Activated naive CD8-positive, alpha-beta T cell (primary cell): ENCODE measurements at regions not wholly inside any gene's neighbourhood (a gene's known extent, or its start where the extent isn't known, plus 50 kb on each side); places are given as distances from the start of the nearest gene placed in this dataset.

Experiments
- H3K27ac Mint-ChIP-seq: one replicate; pipeline ENCODE4 v1.8.0; 2021; ENCODE audit warnings: mixed read lengths
- H3K27me3 Mint-ChIP-seq: one replicate; pipeline ENCODE4 v1.8.0; 2021; ENCODE audit warnings: mixed read lengths
- H3K36me3 Mint-ChIP-seq: one replicate; pipeline ENCODE4 v1.8.0; 2021; ENCODE audit warnings: mixed read lengths
- H3K4me1 Mint-ChIP-seq: one replicate; pipeline ENCODE4 v1.8.0; 2021; ENCODE audit warnings: low read depth, mixed read lengths
- H3K4me3 Mint-ChIP-seq: one replicate; pipeline ENCODE4 v1.8.0; 2021; ENCODE audit warnings: mild to moderate bottlenecking, mixed read lengths
- H3K9me3 Mint-ChIP-seq: one replicate; pipeline ENCODE4 v1.8.0; 2021; ENCODE audit warnings: low read depth, mixed read lengths

DNA sequence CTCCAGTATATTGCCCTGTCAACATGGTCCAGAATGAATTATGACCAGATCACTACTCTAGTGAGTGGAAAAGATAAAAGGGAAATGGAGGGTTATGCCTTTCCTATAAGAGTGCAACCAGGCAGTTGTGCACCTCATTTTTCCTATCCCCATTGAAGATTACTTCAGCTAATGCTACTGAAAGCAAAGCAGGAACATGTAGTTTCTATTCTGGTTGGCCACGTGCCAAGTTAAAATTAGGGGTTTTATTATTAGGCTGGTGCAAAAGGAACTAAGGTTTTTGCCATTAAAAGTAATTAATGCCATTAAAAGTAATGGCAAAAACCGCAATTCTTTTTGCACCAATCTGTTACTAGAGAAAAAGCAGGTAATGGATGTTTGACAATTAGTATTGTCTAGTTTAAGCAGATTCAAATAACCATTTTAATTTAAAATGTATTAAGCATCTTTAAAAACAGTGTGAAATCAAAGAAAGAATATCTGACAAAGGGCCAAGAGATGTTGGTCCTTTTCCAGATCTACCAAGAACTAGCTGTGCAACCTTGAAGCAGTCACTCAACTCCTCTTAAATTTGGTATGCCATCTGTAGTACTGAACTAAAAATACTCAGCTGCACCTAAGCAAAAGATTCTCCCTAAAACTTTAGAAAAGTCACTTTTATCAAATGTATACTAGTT is 567.5 kb upstream of the CCDC54 start:
- H3K36me3 Mint-ChIP-seq: no peaks in the 10 kb centered on the region
- H3K9me3 Mint-ChIP-seq: no peaks in the 10 kb centered on the region
- no peaks in the 10 kb centered on the region for H3K4me1 Mint-ChIP-seq
- H3K4me3 Mint-ChIP-seq: no peak overlapping the region
- H3K27me3 Mint-ChIP-seq: peaks cover 2% of the 10 kb centered on the region
- no peak overlapping the region for H3K27ac Mint-ChIP-seq

- H3K27me3 Mint-ChIP-seq: peaks cover 2% of the 10 kb centered on the region
These were observed 566.9 kb upstream of the CCDC54 start for GRCh38 chr3:106810300-106810875.

DNA sequence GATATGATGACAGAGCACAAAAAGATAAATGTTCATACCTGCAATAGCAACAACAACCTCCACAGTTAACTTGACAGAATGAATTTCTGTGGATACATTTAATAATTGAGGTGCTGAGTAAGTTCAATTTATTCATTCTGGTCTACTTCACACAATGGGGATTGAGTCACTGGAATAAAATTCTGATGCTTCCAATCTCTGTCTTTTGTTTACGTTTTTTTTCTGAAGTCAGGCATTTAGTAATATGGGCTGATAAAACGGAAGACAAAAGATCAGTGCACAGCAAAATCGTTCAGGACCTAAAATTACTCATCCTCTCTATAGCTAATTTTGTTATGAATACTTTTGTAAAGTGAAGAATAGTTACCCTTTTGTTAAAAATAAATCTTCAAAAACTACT is 565.9 kb upstream of the CCDC54 start:
- Mint-ChIP-seq H3K36me3 (no peaks in the 10 kb centered on the region), H3K9me3 (no peaks in the 10 kb centered on the region), H3K4me3 (no peak overlapping the region), H3K27ac (no peak overlapping the region), H3K27me3 (peaks cover 2% of the 10 kb centered on the region), H3K4me1 (no peaks in the 10 kb centered on the region)

More at GRCh38 chr3:106810300-106810875, 566.9 kb upstream of the CCDC54 start:
- Mint-ChIP-seq H3K4me1 (no peaks in the 10 kb centered on the region), H3K36me3 (no peaks in the 10 kb centered on the region), H3K4me3 (no peak overlapping the region), H3K9me3 (no peaks in the 10 kb centered on the region), H3K27ac (no peak overlapping the region)

DNA sequence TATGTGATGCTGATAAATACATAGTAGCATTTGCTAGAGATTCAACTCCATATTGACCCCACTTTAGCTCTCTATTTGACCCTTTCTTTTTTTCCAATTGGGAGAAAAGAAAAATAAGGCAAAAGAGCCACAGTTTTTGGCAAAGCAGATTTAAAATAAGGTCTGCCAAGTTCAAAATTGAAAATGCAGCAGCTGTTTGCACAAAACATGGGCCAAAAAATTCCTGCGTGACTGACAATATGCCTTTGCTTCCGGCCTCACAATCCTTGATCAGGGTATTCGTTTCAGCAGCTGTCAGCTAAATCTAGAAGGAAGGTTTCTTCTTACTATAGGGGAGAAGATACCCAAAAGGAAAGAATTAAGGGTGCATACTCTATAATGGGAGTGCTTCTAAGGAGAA is 563.5 kb upstream of the CCDC54 start:
- Mint-ChIP-seq H3K9me3 (no peaks in the 10 kb centered on the region), H3K27ac (no peak overlapping the region), H3K4me1 (no peaks in the 10 kb centered on the region), H3K36me3 (no peaks in the 10 kb centered on the region), H3K4me3 (no peak overlapping the region), H3K27me3 (peaks cover 5% of the 10 kb centered on the region)

- Mint-ChIP-seq H3K4me3 (no peak overlapping the region), H3K27ac (no peak overlapping the region), H3K36me3 (no peaks in the 10 kb centered on the region), H3K9me3 (no peaks in the 10 kb centered on the region), H3K27me3 (peaks cover 3% of the 10 kb centered on the region), H3K4me1 (no peaks in the 10 kb centered on the region)
These were observed 563.0 kb upstream of the CCDC54 start for GRCh38 chr3:106814231-106814630.

DNA sequence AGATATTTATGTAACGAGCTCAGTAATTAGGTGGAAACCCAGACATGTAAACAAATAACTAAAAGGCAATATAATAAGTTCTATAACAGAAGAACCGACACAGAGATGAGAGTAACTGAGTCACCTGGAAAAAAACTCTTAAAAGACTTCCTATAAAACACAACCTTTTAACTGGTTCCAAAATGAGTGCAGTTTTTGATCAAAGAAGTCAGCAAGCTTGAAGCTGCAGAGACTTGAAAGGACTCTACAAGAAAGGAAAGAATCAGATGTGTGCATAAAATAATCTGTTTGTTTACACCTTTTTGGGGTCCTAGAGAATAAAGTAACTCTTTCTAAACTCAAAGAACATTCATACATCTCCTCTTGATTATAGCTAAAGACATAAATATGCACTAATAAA is 560.4 kb upstream of the CCDC54 start:
- H3K27me3 Mint-ChIP-seq: peaks cover 3% of the 10 kb centered on the region
- H3K27ac Mint-ChIP-seq: no peak overlapping the region
- no peaks in the 10 kb centered on the region for H3K4me1 Mint-ChIP-seq
- no peaks in the 10 kb centered on the region for H3K9me3 Mint-ChIP-seq
- no peaks in the 10 kb centered on the region for H3K36me3 Mint-ChIP-seq
- H3K4me3 Mint-ChIP-seq: no peak overlapping the region

- H3K9me3 Mint-ChIP-seq: no peaks in the 10 kb centered on the region
- H3K36me3 Mint-ChIP-seq: no peaks in the 10 kb centered on the region
- H3K27me3 Mint-ChIP-seq: peaks cover 3% of the 10 kb centered on the region
- no peak overlapping the region for H3K27ac Mint-ChIP-seq
- no peaks in the 10 kb centered on the region for H3K4me1 Mint-ChIP-seq
- no peak overlapping the region for H3K4me3 Mint-ChIP-seq
These were observed 559.5 kb upstream of the CCDC54 start for GRCh38 chr3:106817706-106818105.

DNA sequence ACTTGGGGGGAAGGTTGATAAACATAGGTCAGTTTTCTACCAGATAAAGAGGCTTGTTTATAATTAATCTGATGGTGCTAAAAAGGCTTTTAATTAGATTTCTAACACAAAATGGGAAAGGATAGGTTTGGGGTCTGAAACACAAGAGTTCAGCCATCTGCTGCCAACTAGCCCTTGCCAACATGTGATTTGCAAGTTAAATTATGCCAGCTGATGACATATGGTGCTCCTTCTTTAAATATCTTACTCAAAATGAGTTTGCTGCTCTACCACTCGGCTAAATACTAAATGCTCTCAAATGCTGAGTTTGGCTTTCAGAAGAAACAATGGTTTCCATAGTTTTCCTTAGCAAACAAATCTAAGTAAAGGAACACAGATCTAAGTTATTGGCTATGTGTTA is 557.8 kb upstream of the CCDC54 start:
- Mint-ChIP-seq H3K4me3 (no peak overlapping the region), H3K27ac (no peak overlapping the region), H3K9me3 (no peaks in the 10 kb centered on the region), H3K36me3 (no peaks in the 10 kb centered on the region), H3K4me1 (no peaks in the 10 kb centered on the region), H3K27me3 (peaks cover 3% of the 10 kb centered on the region)

DNA sequence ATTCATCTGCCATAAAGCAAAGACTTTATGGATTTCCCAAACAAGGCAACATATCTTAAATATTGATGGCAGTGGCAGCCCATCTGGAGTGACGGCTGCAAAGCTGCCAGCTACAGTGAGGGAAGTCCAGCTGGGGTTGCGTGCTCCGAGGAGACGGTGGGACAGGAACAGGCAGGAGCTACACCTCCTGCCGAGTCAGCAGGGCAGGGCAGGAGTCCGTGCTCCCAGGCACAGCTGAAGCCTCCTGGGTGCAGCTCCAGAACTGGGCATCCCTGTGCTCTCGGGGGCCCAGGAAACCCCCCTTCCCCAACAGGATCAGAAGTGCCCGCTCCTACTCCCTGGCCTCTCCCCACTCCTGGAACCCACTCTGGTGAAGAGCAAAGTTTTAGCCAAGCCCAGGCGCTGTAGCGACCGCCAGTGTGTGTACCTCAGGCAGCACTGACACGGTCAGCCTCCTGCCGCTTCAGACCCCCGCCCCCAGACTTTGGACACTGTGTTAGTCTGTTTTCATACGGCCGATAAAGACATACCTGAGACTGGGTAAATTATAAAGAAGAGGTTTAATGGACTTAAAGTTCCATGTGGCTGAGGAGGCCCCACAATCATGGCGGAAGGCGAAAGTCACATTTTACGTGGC is 556.4 kb upstream of the CCDC54 start:
- Mint-ChIP-seq H3K27ac (no peak overlapping the region), H3K36me3 (no peaks in the 10 kb centered on the region)

GRCh38 chr3:106821801-106822200 is 555.4 kb upstream of the CCDC54 start:
- Mint-ChIP-seq H3K4me1 (no peaks in the 10 kb centered on the region), H3K9me3 (no peaks in the 10 kb centered on the region), H3K27ac (no peak overlapping the region), H3K36me3 (no peaks in the 10 kb centered on the region), H3K4me3 (no peak overlapping the region), H3K27me3 (peaks cover 3% of the 10 kb centered on the region)

More for the DNA sequence above, 556.4 kb upstream of the CCDC54 start:
- Mint-ChIP-seq H3K4me3 (no peak overlapping the region), H3K27me3 (peaks cover 3% of the 10 kb centered on the region), H3K4me1 (no peaks in the 10 kb centered on the region), H3K9me3 (no peaks in the 10 kb centered on the region)

GRCh38 chr3:106822204-106822603 is 555.0 kb upstream of the CCDC54 start:
- H3K36me3 Mint-ChIP-seq: no peaks in the 10 kb centered on the region
- no peak overlapping the region for H3K4me3 Mint-ChIP-seq

GRCh38 chr3:106823701-106824100 is 553.5 kb upstream of the CCDC54 start:
- Mint-ChIP-seq H3K27ac (no peak overlapping the region), H3K4me1 (peaks cover 2% of the 10 kb centered on the region), H3K36me3 (no peaks in the 10 kb centered on the region), H3K4me3 (no peak overlapping the region), H3K27me3 (no peaks in the 10 kb centered on the region), H3K9me3 (no peaks in the 10 kb centered on the region)

More at GRCh38 chr3:106822204-106822603, 555.0 kb upstream of the CCDC54 start:
- no peak overlapping the region for H3K27ac Mint-ChIP-seq
- peaks cover under 1% of the 10 kb centered on the region for H3K4me1 Mint-ChIP-seq
- H3K27me3 Mint-ChIP-seq: peaks cover 3% of the 10 kb centered on the region
- H3K9me3 Mint-ChIP-seq: no peaks in the 10 kb centered on the region

DNA sequence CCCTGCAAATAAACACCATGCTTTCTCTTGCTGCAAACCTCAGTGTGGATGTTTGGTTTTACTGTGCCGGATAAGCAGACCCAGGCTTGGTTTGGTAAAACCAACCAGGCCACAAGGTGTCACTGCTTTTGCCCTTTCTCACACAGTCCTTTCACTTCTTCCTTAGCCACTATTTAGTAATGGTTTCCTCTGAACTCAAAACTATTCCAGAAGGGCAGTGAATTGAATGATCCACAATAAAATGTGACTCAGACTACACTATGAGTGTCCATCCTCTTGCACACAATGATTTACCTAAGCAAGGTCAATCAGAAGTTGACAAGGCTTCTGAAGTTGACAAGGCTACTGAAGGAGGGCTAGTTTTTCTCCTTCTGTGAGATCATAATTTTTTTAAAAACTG is 552.4 kb upstream of the CCDC54 start:
- Mint-ChIP-seq H3K4me1 (peaks cover 2% of the 10 kb centered on the region), H3K27ac (no peak overlapping the region), H3K9me3 (no peaks in the 10 kb centered on the region), H3K4me3 (no peak overlapping the region), H3K36me3 (no peaks in the 10 kb centered on the region), H3K27me3 (no peaks in the 10 kb centered on the region)

DNA sequence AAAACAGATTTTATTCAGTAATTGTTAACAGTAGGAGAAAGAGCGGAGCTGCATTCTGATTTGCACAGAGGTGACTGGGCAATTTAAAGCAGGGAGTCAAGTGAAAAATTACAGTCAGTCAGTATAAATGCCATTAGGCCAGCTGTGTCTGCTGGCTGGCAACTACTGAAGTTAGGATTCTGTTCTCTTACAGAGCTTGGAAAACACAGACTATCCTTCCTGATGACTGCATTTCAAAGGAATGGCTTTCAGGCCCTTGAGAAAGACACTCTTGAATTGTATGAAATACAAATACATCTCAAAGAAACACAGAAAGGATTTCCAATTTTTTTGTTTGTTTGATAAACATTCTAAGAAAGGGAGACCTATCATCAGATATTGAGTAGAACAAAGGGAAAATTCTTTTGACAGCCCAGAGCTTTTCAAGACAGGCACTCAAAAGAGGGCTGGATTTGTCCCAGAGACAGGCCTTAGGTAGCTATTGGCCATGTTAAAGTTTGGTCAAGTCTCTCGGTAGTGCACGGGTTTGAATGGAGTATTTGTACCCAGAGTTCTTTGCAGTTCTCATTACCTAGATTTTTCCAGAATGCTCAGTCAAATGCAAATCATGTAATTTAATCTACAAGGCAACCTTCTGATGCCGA is 551.2 kb upstream of the CCDC54 start:
- Mint-ChIP-seq H3K9me3 (no peaks in the 10 kb centered on the region), H3K27me3 (no peaks in the 10 kb centered on the region), H3K27ac (no peak overlapping the region), H3K36me3 (no peaks in the 10 kb centered on the region), H3K4me1 (peaks cover 2% of the 10 kb centered on the region), H3K4me3 (no peak overlapping the region)

GRCh38 chr3:106826791-106827311 is 550.4 kb upstream of the CCDC54 start:
- H3K36me3 Mint-ChIP-seq: no peaks in the 10 kb centered on the region
- no peak overlapping the region for H3K4me3 Mint-ChIP-seq
- H3K4me1 Mint-ChIP-seq: peaks cover 2% of the 10 kb centered on the region
- no peaks in the 10 kb centered on the region for H3K9me3 Mint-ChIP-seq
- H3K27me3 Mint-ChIP-seq: no peaks in the 10 kb centered on the region
- H3K27ac Mint-ChIP-seq: no peak overlapping the region
